ENCODE measurements at regions not wholly inside any gene's neighbourhood (a gene's known extent, or its start where the extent isn't known, plus 50 kb on each side); places are given as distances from the start of the nearest gene placed in this dataset.

DNA sequence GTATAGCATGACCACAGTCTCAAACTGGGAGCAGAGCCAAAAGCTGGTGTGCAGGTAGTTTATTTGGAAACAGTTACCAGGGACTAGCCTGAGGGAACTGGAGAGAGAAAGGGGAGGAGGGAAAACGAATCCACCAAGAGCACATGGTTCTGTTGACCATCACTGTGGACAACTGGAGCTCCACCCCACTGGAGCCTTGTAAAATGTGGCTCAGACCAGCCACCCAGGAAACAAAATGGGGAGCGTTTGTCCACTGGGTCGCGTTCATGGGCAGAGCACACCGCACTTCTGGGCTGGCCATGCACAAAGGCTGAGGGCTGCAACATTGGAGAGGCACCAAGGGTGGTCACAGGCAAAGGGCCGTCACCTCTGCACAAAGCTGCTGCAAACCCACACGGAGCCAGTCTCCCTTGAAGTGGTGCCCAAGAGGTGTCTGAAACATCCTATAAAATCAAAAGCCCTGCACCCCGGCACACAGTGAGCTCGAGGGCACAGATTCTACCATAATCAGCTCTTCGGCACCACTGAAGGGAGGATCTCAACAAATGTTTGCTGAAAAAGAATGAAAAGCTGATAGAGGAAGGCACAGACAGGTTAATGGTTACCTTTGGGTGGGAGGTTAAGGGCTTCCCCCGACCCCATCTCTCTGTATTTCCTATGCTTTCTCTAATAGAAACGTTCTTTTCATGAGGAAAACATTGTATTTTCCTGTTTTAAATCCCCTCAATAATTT, 192.9 kb downstream of the INHBB start:
- TF ChIP-seq CTCF (IDR thresholded peaks at IDR 0.05) (no peak), POLR2A (IDR thresholded peaks at IDR 0.05) (no peak)
